ENCODE measurements at regions not wholly inside any gene's neighbourhood (a gene's known extent, or its start where the extent isn't known, plus 50 kb on each side); places are given as distances from the start of the nearest gene placed in this dataset.
A peak's percentile ranks its signal among the peaks of the same experiment; 100 is the strongest.
"Not testable (repeated sequence)": the region's sequence is repeated elsewhere in the genome, so short reads cannot be mapped to it uniquely, and the experiment has no call there.

DNA sequence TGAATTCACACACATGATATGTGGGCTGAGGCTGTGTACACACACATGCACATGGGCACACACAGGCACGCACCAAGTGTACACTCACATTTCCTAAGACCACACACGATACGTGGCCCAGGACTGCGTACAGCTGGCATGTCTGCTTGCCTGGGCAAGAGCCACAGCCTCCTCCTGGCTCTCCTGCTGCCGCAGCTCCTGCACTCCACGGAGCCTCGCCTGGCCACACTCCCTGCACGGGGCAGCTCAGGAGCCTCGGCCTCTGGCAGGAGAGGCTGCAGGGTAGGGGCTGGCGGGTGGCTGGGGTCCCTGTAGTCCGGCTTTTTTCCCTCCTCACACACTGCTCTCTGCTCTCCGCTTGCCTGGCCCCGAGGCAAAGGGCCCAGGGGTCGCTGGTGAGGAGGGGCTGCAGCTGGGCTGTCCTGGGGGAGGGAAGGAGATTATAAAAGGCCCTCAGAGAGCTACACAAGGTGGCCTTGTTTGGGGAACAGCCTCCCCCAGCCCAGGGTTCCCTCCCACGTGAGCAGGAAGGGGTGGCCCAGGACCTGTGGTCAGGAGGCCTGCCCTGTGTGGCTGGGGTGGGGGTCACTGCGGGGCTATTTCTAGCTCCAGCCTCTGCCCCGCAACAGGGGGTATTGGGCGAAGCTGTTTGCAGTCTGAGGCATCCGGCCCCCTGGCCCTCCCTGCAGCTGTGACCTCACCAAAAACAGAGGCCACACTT, 89.0 kb upstream of the SFSWAP start:
- WGBS (ENCODE audit: extremely low coverage, insufficient coverage, insufficient read length), result no CpG with 5 or more reads among the region's 19 CpGs
- H3K14ac ChIP-seq (ENCODE audit: low read length), result no peak overlapping the region
- no peak overlapping the region for H3K27ac ChIP-seq (ENCODE audit: low read depth, low read length)
- H3K4ac ChIP-seq (ENCODE audit: low read depth, low read length), result no peak overlapping the region
- no peaks in the 10 kb centered on the region for H3K36me3 ChIP-seq (ENCODE audit: control insufficient read depth in 1 of 2, insufficient read depth in 2 of 2, low read length in 2 of 2)
- H3K4me2 ChIP-seq (ENCODE audit: low read length), result no peak overlapping the region
- H2BK12ac ChIP-seq (ENCODE audit: low read length), result no peak overlapping the region
- H2BK120ac ChIP-seq (ENCODE audit: insufficient read depth, low read length, poor library complexity), result no peak overlapping the region
- no peak overlapping the region for H4K91ac ChIP-seq (ENCODE audit: low read depth, low read length)
- H3K23ac ChIP-seq (ENCODE audit: low read length), result no peak overlapping the region
- H3K4me1 ChIP-seq (ENCODE audit: control insufficient read depth in 1 of 2, insufficient read depth in 2 of 2, low read length in 2 of 2), result no peaks in the 10 kb centered on the region
- H3K4me3 ChIP-seq (ENCODE audit: low read depth, low read length), result no peak overlapping the region
- DNase-seq, result no peak
- no peak overlapping the region for H4K12ac ChIP-seq (ENCODE audit: low read depth, low read length)
- H3K27me3 ChIP-seq (ENCODE audit: insufficient read depth, low read length), result no peaks in the 10 kb centered on the region
- H2AFZ ChIP-seq (ENCODE audit: insufficient read depth, low read length, poor library complexity), result no peak overlapping the region
- H4K8ac ChIP-seq (ENCODE audit: low read depth, low read length), result no peak overlapping the region
- H3K18ac ChIP-seq (ENCODE audit: low read length), result no peak overlapping the region
- H3K79me1 ChIP-seq (ENCODE audit: low read length), result no peaks in the 10 kb centered on the region
- no peaks in the 10 kb centered on the region for H3K79me2 ChIP-seq (ENCODE audit: control insufficient read depth, insufficient read depth, low read length, poor library complexity)
- H3K9me3 ChIP-seq (ENCODE audit: insufficient read depth, low read depth, low read length), result no peaks in the 10 kb centered on the region
- H2AK5ac ChIP-seq (ENCODE audit: low read length), result no peak overlapping the region
- no peak overlapping the region for H2BK5ac ChIP-seq (ENCODE audit: low read depth, low read length, poor library complexity)
- peak overlapping the region; percentile 9 for H3K9ac ChIP-seq (ENCODE audit: low read length)

DNA sequence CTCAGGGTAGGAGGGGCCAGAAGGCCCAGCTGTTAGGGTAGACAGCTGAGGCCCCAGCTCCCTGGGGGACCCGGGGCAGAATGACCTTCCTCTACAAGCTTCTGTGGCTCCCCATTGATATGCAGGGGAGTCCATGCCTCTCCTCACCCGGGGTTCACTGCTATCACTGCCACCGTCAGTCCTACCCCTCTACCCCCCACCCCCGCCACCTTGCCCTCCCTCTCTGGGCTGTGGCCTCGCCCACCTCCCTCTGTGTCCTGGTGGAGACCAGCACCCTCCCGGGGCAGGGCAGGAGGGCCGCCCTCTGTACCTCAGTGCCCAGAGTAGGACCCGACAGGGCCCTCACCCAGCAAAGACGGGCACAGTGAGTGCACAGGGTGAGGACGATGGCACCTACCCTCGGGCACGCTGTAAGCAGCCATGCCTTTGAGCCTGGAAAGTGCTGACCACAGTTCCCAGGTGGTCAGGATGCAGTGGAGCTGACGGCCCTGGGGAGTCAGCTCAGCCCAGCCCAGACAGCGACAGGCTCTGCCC, 88.4 kb upstream of the SFSWAP start:
- no peak for DNase-seq
- Histone ChIP-seq H3K9me3 (ENCODE audit: insufficient read depth, low read depth, low read length) (no peaks in the 10 kb centered on the region), H3K27me3 (ENCODE audit: insufficient read depth, low read length) (no peaks in the 10 kb centered on the region), H2BK5ac (ENCODE audit: low read depth, low read length, poor library complexity) (no peak overlapping the region), H2AFZ (ENCODE audit: insufficient read depth, low read length, poor library complexity) (no peak overlapping the region), H3K14ac (ENCODE audit: low read length) (no peak overlapping the region), H3K4ac (ENCODE audit: low read depth, low read length) (no peak overlapping the region), H3K9ac (ENCODE audit: low read length) (no peak overlapping the region), H2BK12ac (ENCODE audit: low read length) (no peak overlapping the region), H4K8ac (ENCODE audit: low read depth, low read length) (no peak overlapping the region), H3K4me3 (ENCODE audit: low read depth, low read length) (no peak overlapping the region), H2AK5ac (ENCODE audit: low read length) (no peak overlapping the region), H4K91ac (ENCODE audit: low read depth, low read length) (no peak overlapping the region), H3K79me1 (ENCODE audit: low read length) (no peaks in the 10 kb centered on the region), H4K12ac (ENCODE audit: low read depth, low read length) (no peak overlapping the region), H2BK120ac (ENCODE audit: insufficient read depth, low read length, poor library complexity) (no peak overlapping the region), H3K36me3 (ENCODE audit: control insufficient read depth in 1 of 2, insufficient read depth in 2 of 2, low read length in 2 of 2) (no peaks in the 10 kb centered on the region), H3K27ac (ENCODE audit: low read depth, low read length) (no peak overlapping the region), H3K23ac (ENCODE audit: low read length) (no peak overlapping the region), H3K18ac (ENCODE audit: low read length) (no peak overlapping the region), H3K4me1 (ENCODE audit: control insufficient read depth in 1 of 2, insufficient read depth in 2 of 2, low read length in 2 of 2) (no peaks in the 10 kb centered on the region), H3K79me2 (ENCODE audit: control insufficient read depth, insufficient read depth, low read length, poor library complexity) (no peaks in the 10 kb centered on the region), H3K4me2 (ENCODE audit: low read length) (no peak overlapping the region)
- WGBS (ENCODE audit: extremely low coverage, insufficient coverage, insufficient read length), result no CpG with 5 or more reads among the region's 14 CpGs

GRCh38 chr12:131623404-131624368, 87.2 kb upstream of the SFSWAP start:
- not testable (repeated sequence) for H3K4me1 ChIP-seq (ENCODE audit: control insufficient read depth in 1 of 2, insufficient read depth in 2 of 2, low read length in 2 of 2); H3K18ac ChIP-seq (ENCODE audit: low read length); DNase-seq; H3K9ac ChIP-seq (ENCODE audit: low read length); H2AK5ac ChIP-seq (ENCODE audit: low read length); H3K36me3 ChIP-seq (ENCODE audit: control insufficient read depth in 1 of 2, insufficient read depth in 2 of 2, low read length in 2 of 2); H4K12ac ChIP-seq (ENCODE audit: low read depth, low read length); H3K79me2 ChIP-seq (ENCODE audit: control insufficient read depth, insufficient read depth, low read length, poor library complexity); H3K14ac ChIP-seq (ENCODE audit: low read length); H3K27ac ChIP-seq (ENCODE audit: low read depth, low read length); H4K8ac ChIP-seq (ENCODE audit: low read depth, low read length); H4K91ac ChIP-seq (ENCODE audit: low read depth, low read length); H2AFZ ChIP-seq (ENCODE audit: insufficient read depth, low read length, poor library complexity); H3K9me3 ChIP-seq (ENCODE audit: insufficient read depth, low read depth, low read length); H3K27me3 ChIP-seq (ENCODE audit: insufficient read depth, low read length); H3K4me2 ChIP-seq (ENCODE audit: low read length); H3K4ac ChIP-seq (ENCODE audit: low read depth, low read length); H2BK12ac ChIP-seq (ENCODE audit: low read length); H2BK120ac ChIP-seq (ENCODE audit: insufficient read depth, low read length, poor library complexity); H2BK5ac ChIP-seq (ENCODE audit: low read depth, low read length, poor library complexity); H3K23ac ChIP-seq (ENCODE audit: low read length); H3K79me1 ChIP-seq (ENCODE audit: low read length); H3K4me3 ChIP-seq (ENCODE audit: low read depth, low read length)
- WGBS (ENCODE audit: extremely low coverage, insufficient coverage, insufficient read length), result no CpG with 5 or more reads among the region's 15 CpGs

DNA sequence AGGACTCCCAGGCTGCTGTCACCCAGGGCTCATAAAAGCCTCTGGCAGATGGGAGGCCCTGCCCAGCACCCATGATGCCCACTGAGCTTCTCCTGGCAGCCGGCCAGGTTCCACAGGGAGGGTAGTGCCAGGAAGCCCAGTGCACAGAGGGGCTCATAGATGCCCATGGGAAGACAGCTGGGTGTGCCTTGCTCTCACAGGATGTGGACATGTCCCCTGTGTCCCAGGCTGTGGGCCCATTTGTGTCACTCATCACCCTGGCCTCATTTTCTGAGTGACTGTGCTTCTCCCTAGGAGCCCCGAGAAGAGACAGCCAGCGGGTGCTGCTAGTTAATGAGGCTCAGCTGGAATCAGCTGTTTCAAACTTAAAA, 86.5 kb upstream of the SFSWAP start:
- H3K79me2 ChIP-seq (ENCODE audit: control insufficient read depth, insufficient read depth, low read length, poor library complexity); H2AK5ac ChIP-seq (ENCODE audit: low read length); H2AFZ ChIP-seq (ENCODE audit: insufficient read depth, low read length, poor library complexity); H3K23ac ChIP-seq (ENCODE audit: low read length); H2BK5ac ChIP-seq (ENCODE audit: low read depth, low read length, poor library complexity); DNase-seq; H3K18ac ChIP-seq (ENCODE audit: low read length); H4K8ac ChIP-seq (ENCODE audit: low read depth, low read length); H4K91ac ChIP-seq (ENCODE audit: low read depth, low read length); H3K4me1 ChIP-seq (ENCODE audit: control insufficient read depth in 1 of 2, insufficient read depth in 2 of 2, low read length in 2 of 2); H3K27me3 ChIP-seq (ENCODE audit: insufficient read depth, low read length); H2BK12ac ChIP-seq (ENCODE audit: low read length); H2BK120ac ChIP-seq (ENCODE audit: insufficient read depth, low read length, poor library complexity); H3K36me3 ChIP-seq (ENCODE audit: control insufficient read depth in 1 of 2, insufficient read depth in 2 of 2, low read length in 2 of 2); H3K9me3 ChIP-seq (ENCODE audit: insufficient read depth, low read depth, low read length); H3K4me2 ChIP-seq (ENCODE audit: low read length); H4K12ac ChIP-seq (ENCODE audit: low read depth, low read length); H3K14ac ChIP-seq (ENCODE audit: low read length); H3K79me1 ChIP-seq (ENCODE audit: low read length); H3K27ac ChIP-seq (ENCODE audit: low read depth, low read length); H3K4ac ChIP-seq (ENCODE audit: low read depth, low read length); H3K9ac ChIP-seq (ENCODE audit: low read length); H3K4me3 ChIP-seq (ENCODE audit: low read depth, low read length): not testable (repeated sequence)
- no CpG with 5 or more reads among the region's 3 CpGs for WGBS (ENCODE audit: extremely low coverage, insufficient coverage, insufficient read length)

Data from trophoblast cell (in vitro differentiated cells and primary cell).